H1 (cell line): ENCODE measurements at regions not wholly inside any gene's neighbourhood (a gene's known extent, or its start where the extent isn't known, plus 50 kb on each side); places are given as distances from the start of the nearest gene placed in this dataset.

ENCODE experiments used
- BRCA1 ChIP-seq: IDR thresholded peaks from 2 replicates; pipeline ENCODE4 v1.6.1; 2012; ENCODE audit warnings: low read depth, low read length, improper control_type of control experiment
- CHD1 ChIP-seq: IDR thresholded peaks from 2 replicates; pipeline ENCODE4 v1.6.1; 2012; ENCODE audit warnings: low read depth, low read length, improper control_type of control experiment
- CTCF ChIP-seq, 3 experiments: IDR thresholded peaks; 1 replicate in 2 of 3; 2 replicates in 1 of 3; pipeline versions ENCODE4 v1.5.1 to v1.6.1; 2011; ENCODE audit warnings: low read length in 3 of 3, mild to moderate bottlenecking in 3 of 3, inconsistent platforms in 2 of 3, low read depth in 1 of 3, moderate library complexity in 1 of 3; ENCODE audit not compliant: insufficient read depth in 1 of 3; ENCODE audit errors: control extremely low read depth in 1 of 3
- EP300 ChIP-seq, 2 experiments: IDR thresholded peaks; 1 replicate in 1 of 2; 2 replicates in 1 of 2; pipeline ENCODE4 v1.6.1; 2011 to 2012; ENCODE audit warnings: low read depth in 2 of 2, low read length in 2 of 2, mild to moderate bottlenecking in 2 of 2, borderline replicate concordance in 1 of 2, inconsistent platforms in 1 of 2, moderate library complexity in 1 of 2
- POLR2A ChIP-seq, 2 experiments: IDR thresholded peaks; 1 replicate in 1 of 2; 2 replicates in 1 of 2; pipeline ENCODE4 v1.6.1; 2011; ENCODE audit warnings: low read depth in 2 of 2, low read length in 2 of 2, mild to moderate bottlenecking in 2 of 2; ENCODE audit errors: control extremely low read depth in 1 of 2
- RNF2 ChIP-seq: fragments of 200-900, 300-1000 bp; sonication (generic); IDR thresholded peaks from 2 replicates; pipeline ENCODE4 v1.7.1; 2016; ENCODE audit warnings: borderline replicate concordance, low read depth, mild to moderate bottlenecking, antibody characterized with exemption, low read length; ENCODE audit not compliant: poor library complexity, severe bottlenecking; ENCODE audit errors: missing control alignments
- SRF ChIP-seq: IDR thresholded peaks from 2 replicates; pipeline ENCODE4 v1.6.1; 2011; ENCODE audit warnings: mild to moderate bottlenecking, low read depth, low read length, moderate library complexity
- TAF1 ChIP-seq: IDR thresholded peaks from 2 replicates; pipeline ENCODE4 v1.6.1; 2011; ENCODE audit warnings: mild to moderate bottlenecking, low read depth, low read length
- YY1 ChIP-seq: IDR thresholded peaks from 2 replicates; pipeline ENCODE4 v1.6.1; 2011; ENCODE audit warnings: low read depth, mild to moderate bottlenecking, low read length

GRCh38 chr7:106371629-106372028, 86.8 kb upstream of the NAMPT start:
- TF ChIP-seq RNF2 (no peak), CTCF (IDR thresholded peaks at IDR 0.05; ENCODE audit: control extremely low read depth in 1 of 3, insufficient read depth in 1 of 3, low read depth in 1 of 3, low read length in 3 of 3) (no peak), TAF1 (no peak), CHD1 (no peak), YY1 (no peak), BRCA1 (no peak), EP300 (IDR thresholded peaks at IDR 0.05; ENCODE audit: borderline replicate concordance in 1 of 2, low read depth in 2 of 2, low read length in 2 of 2) (no peak), POLR2A (IDR thresholded peaks at IDR 0.05; ENCODE audit: control extremely low read depth in 1 of 2, low read depth in 2 of 2, low read length in 2 of 2) (no peak), SRF (no peak)
